SK-N-SH treated with all-trans-retinoic acid at 6 μM for 48 hours (cell line): ENCODE measurements at regions not wholly inside any gene's neighbourhood (a gene's known extent, or its start where the extent isn't known, plus 50 kb on each side); places are given as distances from the start of the nearest gene placed in this dataset.

ENCODE experiments used
- CREB5 ChIP-seq: fragments of 250-450 bp; sonication (Bioruptor Pico); IDR thresholded peaks from 2 replicates; pipeline ENCODE4 v1.5.1; 2020; ENCODE audit warnings: low read depth, mild to moderate bottlenecking, moderate library complexity
- OSR1 ChIP-seq: fragments of 250-450 bp; sonication (Bioruptor Pico); IDR thresholded peaks from 2 replicates; pipeline ENCODE4 v1.8.0; 2022; ENCODE audit warnings: moderate library complexity, mild to moderate bottlenecking, inconsistent platforms
- PATZ1 ChIP-seq: fragments of 250-450 bp; sonication (Bioruptor Pico); IDR thresholded peaks from 2 replicates; pipeline ENCODE4 v1.8.0; 2020; ENCODE audit warnings: mild to moderate bottlenecking, moderate library complexity, borderline replicate concordance
- ZFP30 ChIP-seq: fragments of 450-650 bp; formaldehyde crosslinking; IDR thresholded peaks from 2 replicates; pipeline ENCODE4 v1.5.0; 2022; ENCODE audit warnings: mild to moderate bottlenecking, moderate library complexity

- TF ChIP-seq ZFP30 (no peak), OSR1 (CRISPR knock-in tag) (no peak), CREB5 (CRISPR knock-in tag) (no peak), PATZ1 (no peak)
Observed at GRCh38 chr6:2597991-2598390, 152.7 kb downstream of the MYLK4 start.
